GM12892 (cell line): ENCODE measurements at regions not wholly inside any gene's neighbourhood (a gene's known extent, or its start where the extent isn't known, plus 50 kb on each side); places are given as distances from the start of the nearest gene placed in this dataset.

Source experiments
- DNase-seq: peaks from one replicate; pipeline ENCODE4 v3.0.0; 2011; ENCODE audit not compliant: insufficient read length
- FAIRE-seq: peaks from 2 replicates; lab custom pipeline; 2011; peaks lifted over from hg19 to GRCh38; lab: Jason Lieb, UNC
- POLR2A ChIP-seq: IDR thresholded peaks from 2 replicates; pipeline ENCODE4 v1.6.1; 2011; ENCODE audit warnings: low read depth, low read length, control low read depth
- POLR2AphosphoS5 ChIP-seq: IDR thresholded peaks from 2 replicates; pipeline ENCODE4 v1.6.1; 2011; ENCODE audit warnings: low read depth, low read length, control low read depth
- TAF1 ChIP-seq: IDR thresholded peaks from 2 replicates; pipeline ENCODE4 v1.6.1; 2011; ENCODE audit warnings: low read depth, mild to moderate bottlenecking, control low read depth, low read length, borderline replicate concordance

DNA sequence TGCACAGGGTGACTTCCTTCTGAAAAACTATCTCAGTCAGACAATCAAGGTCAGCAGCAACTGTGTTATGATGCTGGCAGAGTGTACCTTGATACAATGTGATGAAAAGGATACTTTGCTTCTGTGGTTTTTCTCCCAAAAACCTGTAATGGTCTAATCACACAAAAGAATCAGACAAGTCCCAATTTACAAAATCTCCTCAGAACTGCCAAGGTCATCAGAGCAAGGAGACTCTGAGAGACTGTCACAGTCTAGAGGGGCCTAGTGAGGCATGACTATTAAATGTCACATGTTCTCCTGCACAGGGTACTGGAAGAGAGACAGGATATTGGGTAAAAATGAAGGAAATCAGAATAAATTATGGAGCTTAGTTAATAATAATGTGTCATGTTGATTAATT is 185.4 kb downstream of the ST6GAL2 start:
- FAIRE-seq, result no peak

DNA sequence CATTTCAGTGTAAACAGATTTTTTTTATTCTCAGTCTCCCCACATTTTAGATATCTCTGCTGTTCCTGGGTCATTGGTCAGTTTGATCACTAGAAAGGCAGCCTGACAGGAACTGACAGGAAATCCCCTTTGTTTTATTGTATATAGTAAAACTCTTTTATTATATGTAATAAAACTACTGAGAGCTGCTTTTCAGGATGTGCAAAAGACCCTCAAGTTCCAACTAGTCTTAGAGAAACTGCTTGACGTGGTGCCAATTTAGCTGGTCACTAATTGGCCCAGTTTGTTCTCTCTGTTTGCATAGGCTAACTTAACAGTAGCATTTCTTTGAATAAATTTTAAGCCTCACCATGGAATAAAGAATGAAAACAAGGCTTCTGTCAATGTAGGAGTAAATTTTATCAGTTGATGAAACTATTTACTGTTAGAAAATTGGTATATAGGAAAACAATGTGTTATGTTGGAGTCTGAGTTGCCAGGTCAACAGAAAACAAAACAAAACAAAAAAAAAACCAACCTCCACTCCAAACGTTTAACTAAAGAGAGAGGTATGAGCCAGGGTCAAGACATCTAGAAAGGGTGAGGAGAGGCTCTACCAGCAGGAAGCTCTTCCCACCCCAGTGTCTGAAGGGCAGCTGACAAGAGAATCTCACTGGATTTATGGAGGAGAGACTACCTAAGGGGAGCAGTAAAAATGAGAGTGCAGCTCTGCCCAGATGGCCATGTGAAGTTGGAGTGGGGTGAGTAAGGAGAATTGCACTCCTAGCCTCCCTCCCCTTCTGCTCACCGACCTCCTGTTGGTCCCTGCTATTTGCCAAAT is 184.6 kb downstream of the ST6GAL2 start:
- DNase-seq, result no peak
- FAIRE-seq, result no peak
- TF ChIP-seq POLR2AphosphoS5 (no peak), POLR2A (no peak), TAF1 (no peak)

More for the DNA sequence above, 185.4 kb downstream of the ST6GAL2 start:
- TF ChIP-seq POLR2AphosphoS5, result no peak
- TF ChIP-seq TAF1, result no peak
- TF ChIP-seq POLR2A, result no peak
- DNase-seq, result no peak

DNA sequence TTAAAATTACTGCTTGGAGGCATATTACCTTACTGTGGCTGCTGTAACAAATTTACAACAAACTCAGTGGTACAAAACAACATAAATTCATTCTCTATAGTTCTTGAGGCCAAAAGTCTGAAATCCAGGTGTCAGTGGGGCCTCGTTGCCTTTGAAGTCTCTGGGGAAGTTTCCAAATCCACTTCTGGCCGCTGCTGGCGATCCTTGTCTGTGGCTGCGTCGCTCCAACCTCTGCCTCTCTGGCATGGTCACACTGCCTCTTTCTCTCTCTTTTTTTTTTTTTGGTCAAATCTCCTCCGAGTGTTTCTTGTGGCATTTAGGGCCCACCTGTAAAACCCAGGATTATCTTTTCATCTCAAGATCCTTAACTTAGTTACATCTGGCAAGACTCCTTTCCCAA is 182.8 kb downstream of the ST6GAL2 start:
- DNase-seq (no peak), FAIRE-seq (no peak)
- no peak for TF ChIP-seq POLR2AphosphoS5
- TF ChIP-seq TAF1, result no peak
- no peak for TF ChIP-seq POLR2A

DNA sequence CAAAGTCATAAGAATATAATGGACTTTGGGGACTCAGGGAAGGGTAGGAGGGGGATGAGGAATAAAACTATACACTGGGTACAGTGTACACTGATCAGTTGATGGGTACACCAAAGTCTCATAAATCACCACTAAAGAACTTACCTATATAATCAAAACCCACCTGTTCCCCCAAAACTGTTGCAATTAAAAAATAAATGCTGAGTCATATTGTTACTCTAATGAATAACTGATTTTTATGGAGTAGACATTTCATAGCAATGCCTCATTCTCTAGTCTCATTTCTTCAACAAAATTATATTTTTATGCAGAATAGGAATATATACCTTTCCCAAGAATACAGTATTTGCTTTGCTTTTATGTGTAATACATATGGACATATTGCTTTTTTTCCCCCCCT is 181.2 kb downstream of the ST6GAL2 start:
- no peak for DNase-seq
- no peak for FAIRE-seq
- TF ChIP-seq POLR2A, result no peak
- no peak for TF ChIP-seq TAF1
- TF ChIP-seq POLR2AphosphoS5, result no peak

DNA sequence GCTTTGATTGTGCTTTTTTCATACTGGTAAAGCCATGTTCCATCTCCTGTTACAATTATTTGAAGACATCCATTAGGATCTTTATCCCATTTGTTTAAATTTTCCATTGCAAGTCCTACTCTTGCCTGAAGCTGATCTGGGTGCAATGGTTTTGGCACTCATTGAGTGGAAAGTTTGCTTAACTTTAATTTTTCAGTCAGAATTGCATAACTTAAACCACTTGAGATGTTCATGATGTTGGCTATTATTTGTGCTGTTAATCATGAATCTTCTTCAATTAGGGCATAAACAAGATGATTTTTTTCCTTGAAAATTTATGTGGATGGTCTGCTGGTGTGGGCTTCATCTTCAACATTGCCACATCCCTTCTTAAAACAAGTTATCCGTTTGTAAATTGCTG is 180.1 kb downstream of the ST6GAL2 start:
- TF ChIP-seq TAF1 (no peak), POLR2A (no peak), POLR2AphosphoS5 (no peak)
- FAIRE-seq (no peak), DNase-seq (no peak)

DNA sequence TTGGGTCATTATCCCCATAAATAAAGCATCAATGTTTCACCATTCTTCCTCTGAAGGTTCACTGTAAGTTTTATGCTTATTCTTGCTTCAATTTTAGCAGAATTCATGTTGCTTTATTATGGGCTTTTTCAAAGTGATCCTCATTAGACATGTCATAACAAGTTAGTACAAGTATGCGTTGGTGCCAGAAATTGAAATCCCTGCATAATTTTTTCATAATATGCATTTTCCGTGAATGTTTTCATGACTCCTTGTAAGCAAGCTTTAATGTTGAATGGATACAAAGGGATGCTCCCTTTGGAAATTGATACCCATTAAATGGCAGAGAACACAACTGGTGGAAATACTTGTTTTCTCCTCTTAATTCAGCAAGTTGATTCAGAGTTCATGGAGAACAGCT is 179.7 kb downstream of the ST6GAL2 start:
- no peak for FAIRE-seq
- no peak for DNase-seq
- TF ChIP-seq TAF1 (no peak), POLR2AphosphoS5 (no peak), POLR2A (no peak)

DNA sequence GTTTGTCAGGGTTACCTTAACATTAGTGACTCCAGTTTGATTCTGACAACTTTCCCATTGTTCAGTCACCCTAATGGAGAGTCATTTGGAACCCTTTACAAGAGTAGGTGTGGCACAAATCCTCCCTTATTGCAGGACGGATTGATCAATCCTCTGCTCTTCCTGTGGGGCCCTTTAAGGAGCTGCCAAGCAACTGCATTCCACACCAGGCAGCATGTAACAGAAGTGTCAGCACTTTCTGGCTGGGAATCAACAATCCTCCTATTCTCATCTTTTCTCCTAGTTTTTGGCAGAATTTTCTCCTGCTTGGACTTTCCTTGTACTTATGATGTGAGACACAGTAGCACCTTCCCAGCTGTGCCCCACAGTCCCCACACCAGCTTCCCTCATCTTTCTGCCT is 177.8 kb downstream of the ST6GAL2 start:
- TF ChIP-seq POLR2A, result no peak
- no peak for TF ChIP-seq POLR2AphosphoS5
- TF ChIP-seq TAF1, result no peak
- FAIRE-seq (no peak), DNase-seq (no peak)

DNA sequence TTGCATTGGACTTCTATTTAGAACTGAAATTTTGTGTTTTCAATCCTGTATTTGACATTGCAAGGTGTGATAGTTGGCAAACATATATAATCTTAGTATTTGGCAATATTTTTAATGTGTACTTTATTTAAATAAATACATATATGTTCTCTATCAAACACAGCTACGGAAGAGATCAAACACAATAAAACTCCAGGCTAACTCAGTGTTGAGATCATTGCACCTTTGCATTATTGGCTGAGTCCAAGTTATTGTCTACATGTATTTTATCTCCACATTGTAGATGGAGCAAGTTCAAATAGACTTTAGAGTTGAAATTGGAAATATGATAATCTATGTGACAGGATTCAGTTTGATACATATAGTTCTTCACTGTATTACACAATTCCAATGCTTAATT is 176.7 kb downstream of the ST6GAL2 start:
- DNase-seq, result no peak
- TF ChIP-seq TAF1, result no peak
- TF ChIP-seq POLR2AphosphoS5, result no peak
- no peak for TF ChIP-seq POLR2A
- no peak for FAIRE-seq

DNA sequence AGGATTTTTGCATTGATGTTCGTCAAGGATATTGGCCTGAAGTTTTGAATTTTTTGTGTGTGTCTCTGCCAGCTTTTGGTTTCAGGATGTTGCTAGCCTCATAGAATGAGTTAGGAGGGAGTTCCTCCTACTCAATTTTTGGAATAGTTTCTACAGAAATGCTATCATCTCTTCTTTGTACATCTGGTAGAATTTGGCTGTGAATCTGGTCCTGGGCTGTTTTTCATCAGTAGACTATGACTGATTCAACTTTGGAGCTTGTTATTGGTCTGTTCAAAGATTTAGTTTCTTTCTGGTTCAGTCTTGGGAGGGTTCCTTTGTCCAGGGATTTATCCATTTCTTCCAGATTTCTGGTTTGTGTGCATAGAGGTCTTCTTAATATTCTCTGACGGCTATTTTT is 166.7 kb downstream of the ST6GAL2 start:
- DNase-seq (no peak), FAIRE-seq (no peak)
- no peak for TF ChIP-seq TAF1
- no peak for TF ChIP-seq POLR2A
- TF ChIP-seq POLR2AphosphoS5, result no peak

DNA sequence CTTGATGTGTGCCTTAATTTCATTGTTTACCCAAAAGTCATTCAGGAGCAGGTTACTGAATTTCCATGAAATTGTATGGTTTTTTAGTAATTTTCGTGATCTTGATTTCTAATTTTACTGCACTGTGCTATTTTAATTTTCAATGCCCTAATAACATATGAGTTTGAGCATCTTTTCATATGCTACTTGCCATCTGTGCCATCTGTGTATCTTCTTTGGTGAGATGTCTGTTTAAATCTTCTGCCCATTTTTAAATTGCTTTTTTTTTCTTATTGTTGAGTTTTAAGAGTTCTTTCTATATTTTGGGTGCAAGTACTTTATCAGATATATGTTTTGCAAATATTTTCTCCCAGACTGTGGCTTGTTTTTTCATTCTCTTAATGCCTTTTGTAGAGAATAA is 165.9 kb downstream of the ST6GAL2 start:
- FAIRE-seq (no peak), DNase-seq (no peak)
- TF ChIP-seq TAF1, result no peak
- TF ChIP-seq POLR2AphosphoS5, result no peak
- no peak for TF ChIP-seq POLR2A

DNA sequence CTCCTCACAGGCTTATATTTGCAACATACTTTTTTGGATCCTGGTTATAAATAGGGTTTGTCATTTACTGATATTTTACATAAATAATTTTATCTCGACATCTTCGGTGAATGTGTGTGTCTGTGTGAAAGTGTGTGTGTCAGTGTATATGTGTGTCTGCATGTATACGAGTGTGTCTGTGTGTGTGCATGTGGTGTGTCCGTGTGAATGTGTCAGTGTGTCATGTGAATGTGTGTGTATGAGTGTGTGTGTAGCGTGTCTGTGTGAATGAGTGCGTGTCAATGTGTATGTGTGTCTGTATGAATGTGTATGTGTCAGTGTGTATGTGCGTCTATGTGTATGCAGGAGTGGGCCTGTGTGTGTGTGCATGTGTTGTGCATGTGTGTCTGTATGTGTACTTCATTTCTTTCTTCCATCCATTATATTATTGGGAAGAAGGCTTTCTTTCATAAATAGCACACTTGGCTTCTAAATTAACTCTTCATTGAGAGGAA is 161.6 kb downstream of the ST6GAL2 start:
- FAIRE-seq, result no peak
- no peak for DNase-seq
- TF ChIP-seq POLR2AphosphoS5 (no peak), POLR2A (no peak), TAF1 (no peak)

DNA sequence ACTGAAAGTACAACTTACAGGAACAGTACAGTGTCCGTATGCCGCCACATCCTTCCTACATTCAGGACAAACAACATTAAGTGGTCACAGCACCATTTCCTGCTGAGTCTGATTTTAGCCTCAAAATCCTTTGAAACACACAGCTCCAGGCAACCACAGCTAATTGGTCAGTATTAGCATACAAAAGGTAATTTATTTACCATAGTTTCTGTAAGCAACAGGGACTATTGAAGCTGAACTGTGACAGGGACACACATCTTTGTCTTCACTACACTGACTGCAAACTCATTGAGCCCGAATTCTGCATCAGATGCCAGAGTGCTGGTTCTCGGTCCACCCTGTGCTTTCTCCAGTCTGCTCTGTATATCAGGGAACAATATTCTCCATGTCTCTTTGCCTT is 151.8 kb downstream of the ST6GAL2 start:
- no peak for TF ChIP-seq POLR2A
- no peak for TF ChIP-seq TAF1
- no peak for TF ChIP-seq POLR2AphosphoS5
- DNase-seq (no peak), FAIRE-seq (no peak)

DNA sequence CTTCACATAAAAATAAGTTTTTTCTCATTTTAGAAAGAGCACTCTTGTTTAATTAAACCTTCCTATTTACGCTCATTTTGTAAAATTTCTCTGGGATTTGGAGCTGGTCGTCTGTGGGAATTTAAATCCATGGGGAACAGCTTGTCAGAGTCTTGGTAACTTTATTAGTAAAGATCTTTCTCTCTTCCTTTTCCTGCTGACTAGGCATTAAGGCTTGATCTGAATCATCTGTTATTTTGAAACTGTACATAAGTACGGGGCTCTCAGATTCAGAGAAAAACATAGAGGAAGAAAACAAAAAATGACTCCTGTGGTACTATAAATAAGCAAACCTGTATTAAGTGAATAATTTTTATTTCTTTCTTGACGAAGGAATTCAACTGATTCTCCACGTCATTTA is 150.2 kb downstream of the ST6GAL2 start:
- no peak for TF ChIP-seq TAF1
- FAIRE-seq (no peak), DNase-seq (no peak)
